ENCODE measurements at regions not wholly inside any gene's neighbourhood (a gene's known extent, or its start where the extent isn't known, plus 50 kb on each side); places are given as distances from the start of the nearest gene placed in this dataset.

- H3K4me1 ChIP-seq (ENCODE audit: control insufficient read depth, extremely low read depth, insufficient read depth, low read length): no peaks in the 10 kb centered on the region
- H3K79me2 ChIP-seq (ENCODE audit: control insufficient read depth, insufficient read depth, low read length): no peaks in the 10 kb centered on the region
- H3K4me3 ChIP-seq (replicated peaks in 1 of 3; ENCODE audit: insufficient read depth in 1 of 3, low read depth in 1 of 3, low read length in 3 of 3): no peak overlapping the region
- H3K27ac ChIP-seq (ENCODE audit: insufficient read depth, low read depth, low read length): no peak overlapping the region
- no peak overlapping the region for H2AFZ ChIP-seq (ENCODE audit: low read depth, low read length)
- dilution Hi-C loops (cut with MboI; ENCODE audit: extremely low pct_ligation_motif_present, low sequenced_read_pairs) (no loop called here), intact Hi-C loops (cut with micrococcal nuclease) (no loop called here)
- no peak for FAIRE-seq
- no TSS peak for BruUV-seq (replicated peaks)
- no peak overlapping the region for H3K9ac ChIP-seq (replicated peaks; ENCODE audit: extremely low read depth, insufficient read depth, low read length)
- H3K27me3 ChIP-seq (ENCODE audit: control insufficient read depth in 2 of 2, insufficient read depth in 2 of 2, low read length in 2 of 2): no peaks in the 10 kb centered on the region
- H3K36me3 ChIP-seq (ENCODE audit: control insufficient read depth in 2 of 2, extremely low read depth in 1 of 2, insufficient read depth in 2 of 2, low read length in 2 of 2): no peaks in the 10 kb centered on the region
- DNase-seq (ENCODE audit: low read depth, low spot score): no peak
- POLR2A ChIA-PET: no interaction called here
- peaks cover 11% of the 10 kb centered on the region for H3K9me3 ChIP-seq (replicated peaks; ENCODE audit: control insufficient read depth, insufficient read depth, low read length)
- H4K20me1 ChIP-seq (replicated peaks; ENCODE audit: control insufficient read depth, extremely low read depth, insufficient read depth, low read length): no peaks in the 10 kb centered on the region
- CTCF ChIA-PET: no interaction called here
- no peak overlapping the region for H3K4me2 ChIP-seq (ENCODE audit: insufficient read depth, low read length)
- TF ChIP-seq POLR2A (IDR thresholded peaks at IDR 0.05; ENCODE audit: low read depth, low read length) (no peak), POLR2AphosphoS5 (IDR thresholded peaks at IDR 0.05; ENCODE audit: insufficient read depth, low read depth, low read length) (no peak), FOS (IDR thresholded peaks at IDR 0.05; ENCODE audit: borderline replicate concordance, insufficient read depth, low read length) (no peak), MAX (IDR thresholded peaks at IDR 0.05; ENCODE audit: insufficient read depth, insufficient read length) (no peak), CTCF (IDR thresholded peaks at IDR 0.05; ENCODE audit: extremely low read depth in 1 of 2, insufficient read depth in 1 of 2, low read depth in 1 of 2, low read length in 2 of 2) (no peak)
- no peaks in the 10 kb centered on the region for H3K9me1 ChIP-seq (replicated peaks; ENCODE audit: control insufficient read depth, extremely low read depth, insufficient read depth, low read length)
Measured at GRCh38 chr5:2563046-2563445, 188.4 kb downstream of the IRX2 start.

- H3K9me1 ChIP-seq (replicated peaks; ENCODE audit: control insufficient read depth, extremely low read depth, insufficient read depth, low read length): no peaks in the 10 kb centered on the region
- FAIRE-seq (no peak), DNase-seq (ENCODE audit: low read depth, low spot score) (no peak)
- TF ChIP-seq POLR2AphosphoS5 (IDR thresholded peaks at IDR 0.05; ENCODE audit: insufficient read depth, low read depth, low read length): no peak
- no peak for TF ChIP-seq POLR2A (IDR thresholded peaks at IDR 0.05; ENCODE audit: low read depth, low read length)
- CTCF ChIA-PET: no interaction called here
- intact Hi-C loops (cut with micrococcal nuclease) (no loop called here), dilution Hi-C loops (cut with MboI; ENCODE audit: extremely low pct_ligation_motif_present, low sequenced_read_pairs) (no loop called here)
- no peak overlapping the region for H3K4me3 ChIP-seq (replicated peaks in 1 of 3; ENCODE audit: insufficient read depth in 1 of 3, low read depth in 1 of 3, low read length in 3 of 3)
- H3K79me2 ChIP-seq (ENCODE audit: control insufficient read depth, insufficient read depth, low read length): no peaks in the 10 kb centered on the region
- H3K36me3 ChIP-seq (ENCODE audit: control insufficient read depth in 2 of 2, extremely low read depth in 1 of 2, insufficient read depth in 2 of 2, low read length in 2 of 2): no peaks in the 10 kb centered on the region
- POLR2A ChIA-PET: no interaction called here
- no peaks in the 10 kb centered on the region for H4K20me1 ChIP-seq (replicated peaks; ENCODE audit: control insufficient read depth, extremely low read depth, insufficient read depth, low read length)
- no peak overlapping the region for H3K4me2 ChIP-seq (ENCODE audit: insufficient read depth, low read length)
- no peaks in the 10 kb centered on the region for H3K4me1 ChIP-seq (ENCODE audit: control insufficient read depth, extremely low read depth, insufficient read depth, low read length)
- peaks cover 11% of the 10 kb centered on the region for H3K9me3 ChIP-seq (replicated peaks; ENCODE audit: control insufficient read depth, insufficient read depth, low read length)
- no peak overlapping the region for H2AFZ ChIP-seq (ENCODE audit: low read depth, low read length)
- no peak overlapping the region for H3K27ac ChIP-seq (ENCODE audit: insufficient read depth, low read depth, low read length)
- no peak overlapping the region for H3K9ac ChIP-seq (replicated peaks; ENCODE audit: extremely low read depth, insufficient read depth, low read length)
- no TSS peak for BruUV-seq (replicated peaks)
- no peaks in the 10 kb centered on the region for H3K27me3 ChIP-seq (ENCODE audit: control insufficient read depth in 2 of 2, insufficient read depth in 2 of 2, low read length in 2 of 2)
Measured at GRCh38 chr5:2562036-2562435, 189.4 kb downstream of the IRX2 start.

Measured in endothelial cell of umbilical vein (primary cell).